ENCODE measurements at regions not wholly inside any gene's neighbourhood (a gene's known extent, or its start where the extent isn't known, plus 50 kb on each side); places are given as distances from the start of the nearest gene placed in this dataset.

DNA sequence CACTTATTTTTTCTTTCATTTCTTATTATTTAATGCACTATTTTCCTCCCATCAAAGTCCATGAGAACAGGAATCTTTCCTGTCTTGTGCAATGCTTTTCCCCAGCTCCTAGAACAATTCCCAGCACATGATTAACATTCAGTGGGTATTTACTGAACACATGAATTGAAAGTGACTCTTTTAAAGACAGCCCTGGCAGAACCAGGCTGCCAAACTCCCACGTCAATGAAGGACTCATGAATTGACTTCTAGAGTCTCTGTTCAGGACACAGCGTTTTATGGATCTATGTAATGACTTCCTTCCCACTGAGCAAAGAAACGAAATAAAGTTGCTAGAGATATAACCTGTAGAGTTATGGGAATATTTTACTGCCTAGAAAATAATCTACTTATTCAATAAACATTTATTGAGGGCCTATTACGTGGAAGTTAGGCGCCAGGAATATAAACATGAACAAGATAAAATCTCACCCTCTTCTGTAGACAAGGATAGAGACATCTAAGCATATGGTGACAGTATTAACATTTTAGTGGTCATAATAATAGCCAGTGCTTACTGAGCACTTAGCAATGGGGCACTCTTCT is 485.9 kb upstream of the KLF4 start:
- Histone ChIP-seq H3K9ac (ENCODE audit: low read length) (no peak overlapping the region), H4K20me1 (ENCODE audit: insufficient read depth, low read length) (no peaks in the 10 kb centered on the region), H3K4me3 (ENCODE audit: low read length) (no peak overlapping the region), H2AFZ (ENCODE audit: low read depth, low read length) (no peak overlapping the region), H3K4me1 (ENCODE audit: low read length) (no peaks in the 10 kb centered on the region), H3K27me3 (ENCODE audit: low read depth, low read length) (no peaks in the 10 kb centered on the region; the same call in 1 of the 2 replicates), H3K4me2 (ENCODE audit: low read length) (no peak overlapping the region), H3K79me2 (ENCODE audit: low read length) (no peaks in the 10 kb centered on the region), H3K27ac (ENCODE audit: low read length) (no peak overlapping the region), H3K9me3 (ENCODE audit: insufficient read depth, low read length) (no peaks in the 10 kb centered on the region), H3K36me3 (replicated peaks; ENCODE audit: low read depth, low read length) (no peaks in the 10 kb centered on the region)
- no peak for TF ChIP-seq EZH2phosphoT487 (IDR thresholded peaks at IDR 0.05; ENCODE audit: low read depth)
- TF ChIP-seq, protein P1, sequence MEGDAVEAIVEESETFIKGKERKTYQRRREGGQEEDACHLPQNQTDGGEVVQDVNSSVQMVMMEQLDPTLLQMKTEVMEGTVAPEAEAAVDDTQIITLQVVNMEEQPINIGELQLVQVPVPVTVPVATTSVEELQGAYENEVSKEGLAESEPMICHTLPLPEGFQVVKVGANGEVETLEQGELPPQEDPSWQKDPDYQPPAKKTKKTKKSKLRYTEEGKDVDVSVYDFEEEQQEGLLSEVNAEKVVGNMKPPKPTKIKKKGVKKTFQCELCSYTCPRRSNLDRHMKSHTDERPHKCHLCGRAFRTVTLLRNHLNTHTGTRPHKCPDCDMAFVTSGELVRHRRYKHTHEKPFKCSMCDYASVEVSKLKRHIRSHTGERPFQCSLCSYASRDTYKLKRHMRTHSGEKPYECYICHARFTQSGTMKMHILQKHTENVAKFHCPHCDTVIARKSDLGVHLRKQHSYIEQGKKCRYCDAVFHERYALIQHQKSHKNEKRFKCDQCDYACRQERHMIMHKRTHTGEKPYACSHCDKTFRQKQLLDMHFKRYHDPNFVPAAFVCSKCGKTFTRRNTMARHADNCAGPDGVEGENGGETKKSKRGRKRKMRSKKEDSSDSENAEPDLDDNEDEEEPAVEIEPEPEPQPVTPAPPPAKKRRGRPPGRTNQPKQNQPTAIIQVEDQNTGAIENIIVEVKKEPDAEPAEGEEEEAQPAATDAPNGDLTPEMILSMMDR (IDR thresholded peaks at IDR 0.05; ENCODE audit: low read depth, low read length) = no peak

- Histone ChIP-seq H3K27me3 (ENCODE audit: low read depth, low read length) (no peaks in the 10 kb centered on the region; the same call in 1 of the 2 replicates), H2AFZ (ENCODE audit: low read depth, low read length) (no peak overlapping the region), H3K36me3 (replicated peaks; ENCODE audit: low read depth, low read length) (no peaks in the 10 kb centered on the region), H3K4me1 (ENCODE audit: low read length) (no peaks in the 10 kb centered on the region), H4K20me1 (ENCODE audit: insufficient read depth, low read length) (no peaks in the 10 kb centered on the region), H3K27ac (ENCODE audit: low read length) (no peak overlapping the region), H3K9me3 (ENCODE audit: insufficient read depth, low read length) (no peaks in the 10 kb centered on the region), H3K4me2 (ENCODE audit: low read length) (no peak overlapping the region), H3K4me3 (ENCODE audit: low read length) (no peak overlapping the region), H3K9ac (ENCODE audit: low read length) (no peak overlapping the region), H3K79me2 (ENCODE audit: low read length) (no peaks in the 10 kb centered on the region)
- TF ChIP-seq, protein P1 (IDR thresholded peaks at IDR 0.05; ENCODE audit: low read depth, low read length) = no peak
- TF ChIP-seq EZH2phosphoT487 (IDR thresholded peaks at IDR 0.05; ENCODE audit: low read depth) = no peak
Measured at GRCh38 chr9:107973451-107973850, 483.9 kb upstream of the KLF4 start.

- H3K4me1 ChIP-seq (ENCODE audit: low read length) = no peaks in the 10 kb centered on the region
- no peak overlapping the region for H3K27ac ChIP-seq (ENCODE audit: low read length)
- no peak overlapping the region for H3K4me2 ChIP-seq (ENCODE audit: low read length)
- H3K9ac ChIP-seq (ENCODE audit: low read length) = no peak overlapping the region
- no peaks in the 10 kb centered on the region for H4K20me1 ChIP-seq (ENCODE audit: insufficient read depth, low read length)
- no peaks in the 10 kb centered on the region for H3K9me3 ChIP-seq (ENCODE audit: insufficient read depth, low read length)
- TF ChIP-seq EZH2phosphoT487 (IDR thresholded peaks at IDR 0.05; ENCODE audit: low read depth) = no peak
- TF ChIP-seq, protein P1 (IDR thresholded peaks at IDR 0.05; ENCODE audit: low read depth, low read length) = no peak
- H3K27me3 ChIP-seq (ENCODE audit: low read depth, low read length) = no peaks in the 10 kb centered on the region; the same call in 1 of the 2 replicates
- H3K36me3 ChIP-seq (replicated peaks; ENCODE audit: low read depth, low read length) = no peaks in the 10 kb centered on the region
- H3K4me3 ChIP-seq (ENCODE audit: low read length) = no peak overlapping the region
- no peak overlapping the region for H2AFZ ChIP-seq (ENCODE audit: low read depth, low read length)
- no peaks in the 10 kb centered on the region for H3K79me2 ChIP-seq (ENCODE audit: low read length)
Measured at GRCh38 chr9:107972346-107972745, 482.8 kb upstream of the KLF4 start.

DNA sequence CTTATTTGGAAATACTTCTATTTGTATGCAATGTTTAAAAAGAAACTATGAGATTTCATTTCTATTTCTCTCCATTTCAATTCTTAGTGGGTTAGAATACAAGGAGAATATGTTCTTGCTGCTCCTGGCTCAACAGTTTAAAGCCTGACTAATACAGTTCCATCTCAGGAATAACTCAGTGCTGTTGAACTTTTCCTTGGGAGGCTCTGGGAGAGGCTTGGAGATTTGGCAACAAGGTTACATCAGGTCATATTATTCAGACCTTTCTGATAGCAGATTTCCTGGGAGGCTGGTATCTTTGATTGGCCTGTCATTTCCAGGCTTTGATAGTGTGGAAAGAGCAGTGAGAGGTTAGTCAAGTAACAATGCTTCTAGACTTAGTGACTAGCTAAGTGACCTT is 481.7 kb upstream of the KLF4 start:
- TF ChIP-seq EZH2phosphoT487 (IDR thresholded peaks at IDR 0.05; ENCODE audit: low read depth) = no peak
- TF ChIP-seq, protein P1 (IDR thresholded peaks at IDR 0.05; ENCODE audit: low read depth, low read length) = no peak

More for the DNA sequence above, 481.7 kb upstream of the KLF4 start:
- Histone ChIP-seq H3K27me3 (ENCODE audit: low read depth, low read length) (no peaks in the 10 kb centered on the region), H3K9me3 (ENCODE audit: insufficient read depth, low read length) (no peaks in the 10 kb centered on the region), H2AFZ (ENCODE audit: low read depth, low read length) (no peak overlapping the region), H3K4me3 (ENCODE audit: low read length) (no peak overlapping the region), H3K4me1 (ENCODE audit: low read length) (no peaks in the 10 kb centered on the region), H3K27ac (ENCODE audit: low read length) (no peak overlapping the region), H3K9ac (ENCODE audit: low read length) (no peak overlapping the region), H4K20me1 (ENCODE audit: insufficient read depth, low read length) (no peaks in the 10 kb centered on the region), H3K4me2 (ENCODE audit: low read length) (no peak overlapping the region), H3K79me2 (ENCODE audit: low read length) (no peaks in the 10 kb centered on the region), H3K36me3 (replicated peaks; ENCODE audit: low read depth, low read length) (no peaks in the 10 kb centered on the region)
